Lower leg skin (tissue), 4 donors: ENCODE measurements at regions not wholly inside any gene's neighbourhood (a gene's known extent, or its start where the extent isn't known, plus 50 kb on each side); places are given as distances from the start of the nearest gene placed in this dataset.

Source experiments
- DNase-seq, 2 donors: peaks; one replicate each; pipeline ENCODE4 v3.0.0-alpha.2; 2019; ENCODE audit warnings: low spot score in 2 of 2
- H3K4me3 ChIP-seq: fragments of 200-600 bp; sonication (generic); 2 replicates; pipeline ENCODE4 v1.5.1; 2017; ENCODE audit warnings: mild to moderate bottlenecking, low read depth; ENCODE audit not compliant: poor library complexity, severe bottlenecking
- POLR2A ChIP-seq, 2 donors: fragments of 450-650 bp; IDR thresholded peaks; one replicate each; pipeline ENCODE4 v1.6.1; 2016 to 2017; ENCODE audit warnings: antibody characterized with exemption in 2 of 2, mild to moderate bottlenecking in 1 of 2, moderate library complexity in 1 of 2
- WGBS, 2 donors: methylation state at CpG; one replicate each; pipeline ENCODE4 v1.1.5; 2018; 5-methylcytosine and 5-hydroxymethylcytosine counted together
- intact Hi-C: fragments of 100-400 bp; cut with DNase I; formaldehyde crosslinking; loops from one replicate; pipeline ENCODE4 v1.15.0; 2023; ENCODE audit warnings: low total_unique reads
- TF ChIP-seq, protein P1 (sequence below), 3 donors: fragments of 450-650 bp; IDR thresholded peaks; one replicate each; pipeline ENCODE4 v1.5.1; 2016; ENCODE audit warnings: antibody characterized with exemption in 3 of 3, mild to moderate bottlenecking in 3 of 3, moderate library complexity in 2 of 3

DNA sequence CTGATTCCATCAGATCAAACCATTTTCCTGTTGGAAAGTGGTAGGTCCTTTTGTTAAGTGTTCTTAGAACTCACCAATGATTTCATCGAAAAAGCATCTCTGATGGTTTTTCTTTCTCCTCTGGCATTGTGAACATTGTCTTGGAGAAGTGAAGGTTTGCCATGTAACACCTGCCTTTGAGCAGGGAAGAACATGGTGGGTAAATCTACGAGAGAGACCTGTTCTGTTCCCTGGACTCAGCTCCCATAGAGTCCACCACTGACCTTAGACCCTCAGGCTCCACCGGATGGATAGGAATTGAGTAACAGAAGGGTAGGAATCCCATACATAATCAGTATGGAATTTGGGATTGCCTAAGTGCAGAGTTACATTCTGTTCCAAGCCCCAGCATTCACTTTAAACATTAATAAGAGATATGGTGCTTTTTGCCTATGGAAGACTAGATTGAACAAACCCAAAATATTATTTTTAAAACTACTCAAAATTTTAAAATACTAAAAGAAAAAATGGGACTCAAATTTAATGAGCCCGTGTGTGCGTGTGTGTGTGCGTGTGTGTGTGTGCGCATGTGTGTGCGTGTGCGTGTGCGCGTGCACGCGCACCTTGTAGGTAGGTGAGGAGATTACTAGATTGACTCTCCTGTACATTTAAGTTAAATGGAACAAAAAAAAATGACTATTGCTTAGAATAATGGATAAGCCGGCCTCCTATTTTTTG, 92.0 kb downstream of the C9orf152 start:
- 87 to 90% methylated on average over 14 of the region's 14 CpGs for WGBS, 2 donors
- intact Hi-C loops, result no loop called here
- no peak for DNase-seq

DNA sequence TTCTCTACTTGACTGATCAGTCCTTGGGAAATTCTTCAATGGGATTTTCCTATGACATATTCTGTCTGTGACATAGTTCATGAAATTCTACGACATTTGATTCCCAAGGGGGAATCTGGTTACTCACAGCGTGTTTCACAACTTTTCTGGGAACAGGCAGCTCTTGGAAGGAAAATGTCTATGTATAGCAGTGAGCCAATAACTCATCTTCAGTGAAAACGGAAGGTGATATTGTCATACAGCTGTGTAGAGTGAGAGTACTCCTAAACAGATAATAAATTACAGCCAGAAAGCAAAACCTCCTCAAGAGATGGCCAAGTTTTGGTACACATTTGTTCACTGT, 91.4 kb downstream of the C9orf152 start:
- 34 to 35% methylated on average over 3 of the region's 3 CpGs for WGBS, 2 donors
- TF ChIP-seq, protein P1, sequence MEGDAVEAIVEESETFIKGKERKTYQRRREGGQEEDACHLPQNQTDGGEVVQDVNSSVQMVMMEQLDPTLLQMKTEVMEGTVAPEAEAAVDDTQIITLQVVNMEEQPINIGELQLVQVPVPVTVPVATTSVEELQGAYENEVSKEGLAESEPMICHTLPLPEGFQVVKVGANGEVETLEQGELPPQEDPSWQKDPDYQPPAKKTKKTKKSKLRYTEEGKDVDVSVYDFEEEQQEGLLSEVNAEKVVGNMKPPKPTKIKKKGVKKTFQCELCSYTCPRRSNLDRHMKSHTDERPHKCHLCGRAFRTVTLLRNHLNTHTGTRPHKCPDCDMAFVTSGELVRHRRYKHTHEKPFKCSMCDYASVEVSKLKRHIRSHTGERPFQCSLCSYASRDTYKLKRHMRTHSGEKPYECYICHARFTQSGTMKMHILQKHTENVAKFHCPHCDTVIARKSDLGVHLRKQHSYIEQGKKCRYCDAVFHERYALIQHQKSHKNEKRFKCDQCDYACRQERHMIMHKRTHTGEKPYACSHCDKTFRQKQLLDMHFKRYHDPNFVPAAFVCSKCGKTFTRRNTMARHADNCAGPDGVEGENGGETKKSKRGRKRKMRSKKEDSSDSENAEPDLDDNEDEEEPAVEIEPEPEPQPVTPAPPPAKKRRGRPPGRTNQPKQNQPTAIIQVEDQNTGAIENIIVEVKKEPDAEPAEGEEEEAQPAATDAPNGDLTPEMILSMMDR (IDR thresholded peaks at IDR 0.05), result no peak
- no peak for TF ChIP-seq POLR2A (IDR thresholded peaks at IDR 0.05)
- DNase-seq, result no peak
- no peak overlapping the region for H3K4me3 ChIP-seq
- intact Hi-C loops, result no loop called here

More for the DNA sequence above, 92.0 kb downstream of the C9orf152 start:
- TF ChIP-seq POLR2A (IDR thresholded peaks at IDR 0.05), result no peak
- TF ChIP-seq, protein P1 (IDR thresholded peaks at IDR 0.05), result no peak
- H3K4me3 ChIP-seq, result no peak overlapping the region

DNA sequence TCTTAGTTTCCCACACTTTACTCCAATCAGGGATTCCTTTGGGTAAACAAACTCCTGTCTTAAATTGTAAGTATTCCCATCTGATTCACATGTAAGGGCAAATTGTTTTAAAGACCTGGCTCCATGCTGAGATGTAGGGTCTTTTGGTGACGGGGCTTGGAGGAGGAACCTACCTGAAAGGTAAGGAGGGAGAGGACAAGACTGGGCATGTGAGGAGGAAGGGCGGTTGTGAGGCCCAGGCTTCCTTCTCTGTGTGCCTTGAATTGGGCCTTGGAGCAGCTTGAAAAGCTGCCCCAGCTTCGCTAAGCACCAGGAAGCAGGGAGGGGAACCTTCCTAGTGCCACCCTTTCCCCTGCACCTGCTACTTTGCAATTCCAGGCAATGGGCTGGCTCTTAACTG, 86.8 kb downstream of the C9orf152 start:
- DNase-seq, result no peak
- H3K4me3 ChIP-seq, result no peak overlapping the region
- intact Hi-C loops, result no loop called here
- WGBS, 2 donors, result 83 to 88% methylated on average over 3 of the region's 3 CpGs
- TF ChIP-seq, protein P1 (IDR thresholded peaks at IDR 0.05), result no peak
- no peak for TF ChIP-seq POLR2A (IDR thresholded peaks at IDR 0.05)

DNA sequence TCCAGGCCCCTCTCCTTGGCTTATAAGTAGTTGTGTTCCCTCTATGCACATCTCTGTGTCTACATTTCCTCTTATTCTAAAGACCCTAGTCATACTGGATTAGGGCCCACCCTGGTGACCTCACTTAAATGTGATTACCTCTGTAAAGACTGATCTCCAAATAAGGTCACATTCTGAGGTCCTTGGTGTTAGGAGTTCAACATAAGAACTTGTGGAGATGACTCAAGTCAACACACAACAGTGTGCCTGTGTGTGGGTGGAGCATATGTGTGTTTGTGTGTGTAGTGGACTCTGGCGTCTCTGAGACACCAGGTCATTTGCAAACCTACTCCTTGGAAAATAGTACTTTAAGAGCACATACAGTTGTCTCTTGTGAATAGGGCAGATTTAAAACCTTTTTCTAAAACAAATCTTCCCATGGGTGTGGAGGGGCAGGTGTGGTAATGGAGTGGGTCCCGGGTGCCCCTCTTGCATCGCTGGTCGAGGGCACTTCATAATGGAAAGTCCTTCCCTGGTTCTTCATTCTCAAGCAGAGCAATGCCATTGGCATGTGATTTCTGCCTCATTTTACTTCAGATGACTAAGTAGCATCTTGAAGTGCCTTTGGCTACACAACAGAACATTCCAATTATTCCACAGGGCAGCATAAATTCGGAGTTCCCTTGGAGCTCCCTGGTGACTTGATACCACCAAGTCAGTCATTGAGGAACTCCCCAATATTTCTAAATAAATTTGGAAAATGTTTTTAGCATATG, 84.4 kb downstream of the C9orf152 start:
- no peak for DNase-seq
- TF ChIP-seq, protein P1 (IDR thresholded peaks at IDR 0.05), result no peak
- no peak for TF ChIP-seq POLR2A (IDR thresholded peaks at IDR 0.05)
- no peak overlapping the region for H3K4me3 ChIP-seq
- intact Hi-C loops, result no loop called here
- WGBS, 2 donors, result 77 to 83% methylated on average over 5 of the region's 5 CpGs

DNA sequence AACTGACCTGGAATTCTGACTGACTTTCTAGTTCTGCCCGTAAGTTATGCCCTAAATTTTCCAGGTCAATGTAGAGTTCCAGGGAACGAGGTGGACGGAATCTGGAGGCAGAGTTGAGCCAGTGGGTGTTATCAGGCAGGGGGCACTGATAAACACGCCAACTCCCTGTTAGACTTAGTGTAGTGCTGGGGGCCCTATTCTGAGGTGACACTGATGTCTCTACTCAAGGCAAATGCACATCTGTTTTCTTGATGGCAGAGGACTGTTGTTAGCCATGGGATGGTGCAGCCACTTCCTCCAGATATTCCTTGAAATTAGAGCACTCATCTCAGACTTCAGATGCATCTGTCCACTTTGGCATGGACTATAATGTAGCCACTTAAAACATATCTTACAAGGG, 83.5 kb downstream of the C9orf152 start:
- intact Hi-C loops, result no loop called here
- no peak overlapping the region for H3K4me3 ChIP-seq
- no peak for DNase-seq
- WGBS, 2 donors, result 81 to 84% methylated on average over 4 of the region's 4 CpGs
- no peak for TF ChIP-seq POLR2A (IDR thresholded peaks at IDR 0.05)
- TF ChIP-seq, protein P1 (IDR thresholded peaks at IDR 0.05), result no peak
